Erythroblast (primary cell): ENCODE measurements at regions not wholly inside any gene's neighbourhood (a gene's known extent, or its start where the extent isn't known, plus 50 kb on each side); places are given as distances from the start of the nearest gene placed in this dataset.
"Not testable (repeated sequence)": the region's sequence is repeated elsewhere in the genome, so short reads cannot be mapped to it uniquely, and the experiment has no call there.

Experiments
- GATA1 ChIP-seq: IDR thresholded peaks from 2 replicates; pipeline ENCODE4 v1.6.1; 2011; ENCODE audit warnings: low read depth, mild to moderate bottlenecking, control low read depth, low read length, moderate library complexity
- POLR2A ChIP-seq: IDR thresholded peaks from 2 replicates; pipeline ENCODE4 v1.6.1; 2011; ENCODE audit warnings: mild to moderate bottlenecking, low read length

DNA sequence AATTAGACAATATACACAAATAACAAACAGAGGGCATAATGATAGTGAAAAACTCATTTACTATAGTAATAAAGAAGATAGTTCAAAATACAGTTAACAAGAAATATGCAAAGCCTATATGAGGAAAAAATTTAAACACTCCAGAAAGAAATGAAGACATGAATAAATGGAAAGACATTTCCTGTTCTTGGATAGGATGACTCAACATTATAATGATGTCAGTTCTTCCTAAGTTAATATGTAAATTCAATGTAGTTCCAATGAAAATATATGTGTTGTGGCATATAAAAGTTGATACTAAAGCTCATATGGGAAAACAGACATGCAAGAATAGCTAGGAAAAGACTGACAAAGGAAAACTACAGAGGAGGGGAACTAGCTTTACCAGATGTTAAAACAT, 63.5 kb downstream of the SYT15B start:
- not testable (repeated sequence) for TF ChIP-seq POLR2A, GATA1
